ENCODE measurements at regions not wholly inside any gene's neighbourhood (a gene's known extent, or its start where the extent isn't known, plus 50 kb on each side); places are given as distances from the start of the nearest gene placed in this dataset.

- DNase-seq = no peak
These were observed 105.3 kb downstream of the SLC6A15 start for GRCh38 chr12:84807249-84807648.

GRCh38 chr12:84805474-84805858 lies 107.1 kb downstream of the SLC6A15 start:
- no peak for DNase-seq

GRCh38 chr12:84804691-84805473 lies 107.7 kb downstream of the SLC6A15 start:
- no peak for DNase-seq

GRCh38 chr12:84803661-84804060 lies 108.9 kb downstream of the SLC6A15 start:
- no peak for DNase-seq

GRCh38 chr12:84802161-84802560 lies 110.4 kb downstream of the SLC6A15 start:
- DNase-seq = no peak

GRCh38 chr12:84793558-84794367 lies 118.8 kb downstream of the SLC6A15 start:
- DNase-seq = no peak

- DNase-seq = no peak
These were observed 121.2 kb downstream of the SLC6A15 start for GRCh38 chr12:84791444-84791843.

GRCh38 chr12:84789184-84789583 lies 123.4 kb downstream of the SLC6A15 start:
- DNase-seq = no peak

GRCh38 chr12:84787253-84787652 lies 125.3 kb downstream of the SLC6A15 start:
- DNase-seq = no peak

GRCh38 chr12:84786622-84787021 lies 126.0 kb downstream of the SLC6A15 start:
- no peak for DNase-seq

- DNase-seq = no peak
These were observed 126.6 kb downstream of the SLC6A15 start for GRCh38 chr12:84785951-84786350.

GRCh38 chr12:84785281-84785680 lies 127.3 kb downstream of the SLC6A15 start:
- no peak for DNase-seq

- no peak for DNase-seq
These were observed 133.4 kb downstream of the SLC6A15 start for GRCh38 chr12:84779169-84779568.

GRCh38 chr12:84772281-84772680 lies 140.3 kb downstream of the SLC6A15 start:
- DNase-seq = no peak

- DNase-seq = no peak
These were observed 145.5 kb downstream of the SLC6A15 start for GRCh38 chr12:84767079-84767478.

GRCh38 chr12:84766375-84766774 lies 146.2 kb downstream of the SLC6A15 start:
- DNase-seq = no peak

- no peak for DNase-seq
These were observed 148.6 kb downstream of the SLC6A15 start for GRCh38 chr12:84764001-84764400.

GRCh38 chr12:84763107-84763506 lies 149.5 kb downstream of the SLC6A15 start:
- DNase-seq = no peak

GRCh38 chr12:84760091-84760865 lies 152.3 kb downstream of the SLC6A15 start:
- DNase-seq = no peak

GRCh38 chr12:84757978-84758377 lies 154.6 kb downstream of the SLC6A15 start:
- no peak for DNase-seq

- no peak for DNase-seq
These were observed 155.6 kb downstream of the SLC6A15 start for GRCh38 chr12:84756961-84757360.

- no peak for DNase-seq
These were observed 167.5 kb downstream of the SLC6A15 start for GRCh38 chr12:84745127-84745526.

GRCh38 chr12:84741692-84742091 lies 170.9 kb downstream of the SLC6A15 start:
- no peak for DNase-seq
